H9 (cell line): ENCODE measurements at regions not wholly inside any gene's neighbourhood (a gene's known extent, or its start where the extent isn't known, plus 50 kb on each side); places are given as distances from the start of the nearest gene placed in this dataset.

Source experiments
- DNase-seq: peaks from one replicate; pipeline ENCODE4 v3.0.0-alpha.2; 2017
- H2AFZ ChIP-seq: one replicate; pipeline ENCODE4 v1.6.1; 2013; ENCODE audit warnings: mild to moderate bottlenecking, low read length, control low read depth, moderate library complexity
- H2AK5ac ChIP-seq: 2 replicates; pipeline ENCODE4 v1.6.1; 2013; ENCODE audit warnings: low read length, control low read depth, mixed read lengths; ENCODE audit not compliant: insufficient read length
- H2BK120ac ChIP-seq: one replicate; pipeline ENCODE4 v1.6.1; 2013; ENCODE audit warnings: low read depth, mild to moderate bottlenecking, low read length, control low read depth, inconsistent platforms; ENCODE audit not compliant: poor library complexity, severe bottlenecking
- H2BK12ac ChIP-seq: 2 replicates; pipeline ENCODE4 v1.6.1; 2013; ENCODE audit warnings: low read length, control low read depth, mixed read lengths, low read depth; ENCODE audit not compliant: insufficient read length
- H2BK15ac ChIP-seq: 2 replicates; pipeline ENCODE4 v1.6.1; 2013; ENCODE audit warnings: low read depth, low read length, control low read depth
- H2BK20ac ChIP-seq: one replicate; pipeline ENCODE4 v1.6.1; 2013; ENCODE audit warnings: low read depth, mild to moderate bottlenecking, low read length, control low read depth, inconsistent platforms; ENCODE audit not compliant: poor library complexity, severe bottlenecking
- H2BK5ac ChIP-seq: 2 replicates; pipeline ENCODE4 v1.6.1; 2013; ENCODE audit warnings: low read length, control low read depth, mixed read lengths; ENCODE audit not compliant: insufficient read length
- H3K14ac ChIP-seq: 2 replicates; pipeline ENCODE4 v1.6.1; 2013; ENCODE audit warnings: low read length, control low read depth; ENCODE audit not compliant: insufficient read depth
- H3K18ac ChIP-seq: 2 replicates; pipeline ENCODE4 v1.6.1; 2013; ENCODE audit warnings: low read depth, mild to moderate bottlenecking, mixed read lengths, low read length, control low read depth; ENCODE audit not compliant: insufficient read length
- H3K23ac ChIP-seq: 2 replicates; pipeline ENCODE4 v1.6.1; 2013; ENCODE audit warnings: low read length, control low read depth, mixed read lengths, low read depth; ENCODE audit not compliant: insufficient read length
- H3K23me2 ChIP-seq: 2 replicates; pipeline ENCODE4 v1.6.1; 2013; ENCODE audit warnings: low read depth, mild to moderate bottlenecking, mixed read lengths, low read length, control low read depth; ENCODE audit not compliant: insufficient read length, poor library complexity, severe bottlenecking
- H3K27ac ChIP-seq: 2 replicates; pipeline ENCODE4 v1.5.1; 2013; ENCODE audit warnings: low read length, control low read depth, mixed read lengths, low read depth; ENCODE audit not compliant: insufficient read length
- H3K27me3 ChIP-seq: 2 replicates; pipeline ENCODE4 v1.6.1; 2013; ENCODE audit warnings: low read length, control low read depth, inconsistent platforms; ENCODE audit not compliant: insufficient read depth
- H3K4ac ChIP-seq: 2 replicates; pipeline ENCODE4 v1.6.1; 2013; ENCODE audit warnings: low read depth, mild to moderate bottlenecking, control low read depth, inconsistent platforms, low read length, moderate library complexity
- H3K4me1 ChIP-seq: 2 replicates; pipeline ENCODE4 v1.6.1; 2013; ENCODE audit warnings: low read length, control low read depth, inconsistent platforms; ENCODE audit not compliant: insufficient read depth
- H3K4me2 ChIP-seq: 2 replicates; pipeline ENCODE4 v1.6.1; 2013; ENCODE audit warnings: low read length, control low read depth, mixed read lengths; ENCODE audit not compliant: insufficient read length, insufficient read depth
- H3K56ac ChIP-seq: 2 replicates; pipeline ENCODE4 v1.6.1; 2013; ENCODE audit warnings: low read depth, mild to moderate bottlenecking, mixed read lengths, low read length, control low read depth; ENCODE audit not compliant: insufficient read length
- H3K79me1 ChIP-seq: 2 replicates; pipeline ENCODE4 v1.6.1; 2013; ENCODE audit warnings: low read depth, mild to moderate bottlenecking, moderate library complexity, low read length, control low read depth, inconsistent platforms; ENCODE audit not compliant: insufficient read depth, poor library complexity, severe bottlenecking
- H3K79me2 ChIP-seq: 2 replicates; pipeline ENCODE4 v1.6.1; 2013; ENCODE audit warnings: low read length, control low read depth, inconsistent platforms; ENCODE audit not compliant: insufficient read depth
- H3K9ac ChIP-seq: 2 replicates; pipeline ENCODE4 v1.6.1; 2013; ENCODE audit warnings: low read length, control low read depth, mixed read lengths; ENCODE audit not compliant: insufficient read length; ENCODE audit errors: extremely low read depth
- H3K9me3 ChIP-seq: one replicate; pipeline ENCODE4 v1.6.1; 2013; ENCODE audit warnings: low read depth, low read length, inconsistent platforms; ENCODE audit not compliant: control insufficient read depth
- H3T11ph ChIP-seq: one replicate; pipeline ENCODE4 v1.6.1; 2013; ENCODE audit warnings: mild to moderate bottlenecking, low read length, control low read depth, inconsistent platforms
- H4K20me1 ChIP-seq: one replicate; pipeline ENCODE4 v1.6.1; 2013; ENCODE audit not compliant: control insufficient read depth, insufficient read length, insufficient read depth
- H4K5ac ChIP-seq: 2 replicates; pipeline ENCODE4 v1.6.1; 2013; ENCODE audit warnings: low read depth, mild to moderate bottlenecking, mixed read lengths, low read length, control low read depth; ENCODE audit not compliant: insufficient read length
- H4K8ac ChIP-seq: replicated peaks from 2 replicates; pipeline ENCODE4 v1.6.1; 2013; ENCODE audit warnings: low read length, control low read depth, mixed read lengths, low read depth; ENCODE audit not compliant: insufficient read length
- H4K91ac ChIP-seq: 2 replicates; pipeline ENCODE4 v1.6.1; 2013; ENCODE audit warnings: low read depth, mild to moderate bottlenecking, moderate library complexity, mixed read lengths, low read length, control low read depth; ENCODE audit not compliant: insufficient read length
- H3K27ac Mint-ChIP-seq, 3 experiments: 2 replicates in 2 of 3; 3 replicates in 1 of 3; pipeline ENCODE4 v1.8.0; 2020 to 2021; ENCODE audit warnings: mixed read lengths in 3 of 3, mild to moderate bottlenecking in 1 of 3, moderate library complexity in 1 of 3
- H3K27me3 Mint-ChIP-seq: 2 replicates; pipeline ENCODE4 v1.8.0; 2021; ENCODE audit warnings: low read depth, mild to moderate bottlenecking, moderate library complexity, mixed read lengths
- H3K36me3 Mint-ChIP-seq, 3 experiments: 2 replicates in 2 of 3; 3 replicates in 1 of 3; pipeline ENCODE4 v1.8.0; 2020 to 2021; ENCODE audit warnings: low read depth in 3 of 3, mixed read lengths in 3 of 3; ENCODE audit not compliant: insufficient read depth in 1 of 3
- H3K4me1 Mint-ChIP-seq, 2 experiments: 2 replicates each; pipeline ENCODE4 v1.8.0; 2020; ENCODE audit warnings: mixed read lengths in 2 of 2
- H3K4me3 Mint-ChIP-seq, 2 experiments: 2 replicates in 1 of 2; 3 replicates in 1 of 2; pipeline ENCODE4 v1.8.0; 2020 to 2021; ENCODE audit warnings: mild to moderate bottlenecking in 2 of 2, mixed read lengths in 2 of 2, moderate library complexity in 1 of 2
- H3K9me3 Mint-ChIP-seq, 2 experiments: 2 replicates in 1 of 2; 3 replicates in 1 of 2; pipeline ENCODE4 v1.8.0; 2020; ENCODE audit warnings: mild to moderate bottlenecking in 2 of 2, mixed read lengths in 2 of 2, moderate library complexity in 1 of 2
- CTCF ChIP-seq: fragments of 200-600 bp; sonication (generic); conservative IDR thresholded peaks from 3 replicates; pipeline ENCODE4 v1.8.0; 2021; ENCODE audit warnings: antibody characterized with exemption, mild to moderate bottlenecking
- WGBS: extraction: QIAGEN DNeasy Blood & Tissue Kit; methylation state at CpG from one replicate; pipeline ENCODE4 v1.1.7; 2013; ENCODE audit warnings: missing lambda C conversion rate, low lambda C conversion rate, mixed read lengths; ENCODE audit not compliant: insufficient read length; ENCODE audit errors: extremely low coverage; 5-methylcytosine and 5-hydroxymethylcytosine counted together

- no peaks in the 10 kb centered on the region for H3K23me2 ChIP-seq
- no peak overlapping the region for H3K4me3 Mint-ChIP-seq
Observed at GRCh38 chr17:73861543-73861942, 217.3 kb upstream of the SDK2 start.

More at GRCh38 chr17:73861543-73861942, 217.3 kb upstream of the SDK2 start:
- H3K56ac ChIP-seq = no peak overlapping the region
- TF ChIP-seq CTCF = no peak
- H3K14ac ChIP-seq = no peak overlapping the region
- H3K23ac ChIP-seq = no peak overlapping the region
- H3K4ac ChIP-seq = no peak overlapping the region
- H3K79me2 ChIP-seq = no peaks in the 10 kb centered on the region
- H2BK12ac ChIP-seq = no peak overlapping the region
- H3K9ac ChIP-seq = no peak overlapping the region
- Mint-ChIP-seq H3K9me3 (no peaks in the 10 kb centered on the region), H3K36me3 (no peaks in the 10 kb centered on the region), H3K4me1 (peaks cover 19 to 29% of the 10 kb centered on the region in 2 experiments), H3K27ac (no peak overlapping the region), H3K27me3 (peaks cover 5% of the 10 kb centered on the region; the same call in 1 of the 2 replicates)
- no peak overlapping the region for H2BK15ac ChIP-seq
- no CpG with 5 or more reads among the region's 3 CpGs for WGBS
- H4K5ac ChIP-seq = no peak overlapping the region
- no peak overlapping the region for H2AFZ ChIP-seq
- H3K4me2 ChIP-seq = no peak overlapping the region
- H4K20me1 ChIP-seq = no peaks in the 10 kb centered on the region
- H3K18ac ChIP-seq = no peak overlapping the region
- no peaks in the 10 kb centered on the region for H3K79me1 ChIP-seq
- no peak overlapping the region for H2BK120ac ChIP-seq
- no peak overlapping the region for H3K27ac ChIP-seq
- H2AK5ac ChIP-seq = no peak overlapping the region
- no peak overlapping the region for H4K8ac ChIP-seq
- no peak overlapping the region for H4K91ac ChIP-seq
- no peak overlapping the region for H2BK20ac ChIP-seq
- no peak overlapping the region for H3T11ph ChIP-seq
- no peaks in the 10 kb centered on the region for H3K9me3 ChIP-seq
- H3K4me1 ChIP-seq = no peaks in the 10 kb centered on the region
- H3K27me3 ChIP-seq = no peaks in the 10 kb centered on the region
- DNase-seq = no peak
- no peak overlapping the region for H2BK5ac ChIP-seq
